ENCODE measurements at regions not wholly inside any gene's neighbourhood (a gene's known extent, or its start where the extent isn't known, plus 50 kb on each side); places are given as distances from the start of the nearest gene placed in this dataset.

DNA sequence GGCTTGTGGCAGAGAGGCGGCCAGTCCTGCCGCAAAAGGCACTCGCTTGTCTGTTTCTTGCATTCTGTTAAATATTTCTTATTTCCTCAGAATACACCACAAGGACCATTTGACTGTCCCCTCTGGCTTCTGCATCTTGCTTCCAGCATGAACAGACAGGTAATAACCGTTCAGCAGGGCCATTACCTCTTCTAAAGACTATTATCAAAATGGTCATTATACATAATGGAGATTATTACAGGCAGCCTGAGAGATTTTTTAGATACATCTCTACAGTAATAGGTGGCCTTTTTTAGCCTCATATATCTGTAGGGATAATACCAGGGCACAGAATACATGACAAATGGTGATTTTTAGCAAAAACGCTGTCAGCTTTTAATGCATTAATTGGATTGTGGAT, 382.0 kb downstream of the PSAT1 start:
- intact Hi-C loops (cut with DNase I) = no loop called here
- Histone ChIP-seq H3K27ac (no peak overlapping the region), H3K9ac (ENCODE audit: low read depth in 2 of 2, low read length in 2 of 2) (no peak overlapping the region), H3K4me1 (no peaks in the 10 kb centered on the region), H3K36me3 (no peaks in the 10 kb centered on the region), H3K27me3 (no peaks in the 10 kb centered on the region), H3K9me3 (no peaks in the 10 kb centered on the region), H3K4me3 (no peak overlapping the region)
- DNase-seq = no peak
- TF ChIP-seq CTCF (IDR thresholded peaks at IDR 0.05) = no peak

DNA sequence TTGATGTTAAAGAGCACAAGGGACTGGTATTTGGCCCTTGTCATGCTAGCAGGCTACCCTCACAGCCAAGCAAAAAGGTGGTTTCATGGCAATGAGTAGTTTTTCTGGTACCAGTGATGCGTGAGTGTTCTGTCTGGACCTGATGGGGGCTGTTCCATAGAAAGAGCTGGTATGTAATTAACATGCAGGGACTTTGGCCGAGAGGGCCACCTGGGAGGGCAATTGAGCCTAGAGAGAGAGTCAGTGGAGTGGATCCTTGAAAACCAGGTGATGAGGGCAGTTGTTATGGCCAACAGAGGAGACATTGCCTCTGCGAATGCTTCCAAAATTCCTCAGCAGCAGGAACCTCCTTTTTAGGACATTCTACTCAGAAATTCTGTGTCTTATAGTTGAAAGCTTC, 383.3 kb downstream of the PSAT1 start:
- no peak overlapping the region for H3K4me3 ChIP-seq
- H3K9me3 ChIP-seq = no peaks in the 10 kb centered on the region
- H3K4me1 ChIP-seq = no peaks in the 10 kb centered on the region
- H3K9ac ChIP-seq (ENCODE audit: low read depth in 2 of 2, low read length in 2 of 2) = no peak overlapping the region
- no peaks in the 10 kb centered on the region for H3K36me3 ChIP-seq
- H3K27me3 ChIP-seq = no peaks in the 10 kb centered on the region
- intact Hi-C loops (cut with DNase I) = no loop called here
- H3K27ac ChIP-seq = no peak overlapping the region
- TF ChIP-seq CTCF (IDR thresholded peaks at IDR 0.05) = no peak
- DNase-seq = no peak

DNA sequence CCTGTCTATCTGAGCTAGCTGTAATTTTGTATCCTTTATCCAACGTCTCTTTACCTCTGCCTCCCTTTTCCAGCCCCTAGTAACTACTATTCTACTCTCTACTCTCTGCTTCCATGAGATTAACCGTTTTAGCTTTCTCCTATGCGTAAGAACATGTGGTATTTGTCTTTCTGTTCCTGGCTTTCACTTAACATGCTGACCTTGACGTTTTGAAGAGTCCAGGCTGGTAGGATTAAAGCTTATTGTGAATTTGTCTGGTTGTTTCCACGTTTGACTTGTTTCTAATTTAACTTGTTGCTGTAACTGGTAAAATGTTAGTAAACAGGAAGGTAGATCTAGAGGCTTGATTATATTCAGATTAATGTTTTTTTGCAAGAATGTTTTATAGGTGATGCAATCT, 385.3 kb downstream of the PSAT1 start:
- TF ChIP-seq CTCF (IDR thresholded peaks at IDR 0.05) = no peak
- Histone ChIP-seq H3K4me1 (no peaks in the 10 kb centered on the region), H3K36me3 (no peaks in the 10 kb centered on the region), H3K9me3 (no peaks in the 10 kb centered on the region), H3K9ac (ENCODE audit: low read depth in 2 of 2, low read length in 2 of 2) (no peak overlapping the region), H3K27ac (no peak overlapping the region), H3K27me3 (no peaks in the 10 kb centered on the region), H3K4me3 (no peak overlapping the region)
- no peak for DNase-seq
- intact Hi-C loops (cut with DNase I) = no loop called here

- DNase-seq = no peak
- intact Hi-C loops (cut with DNase I) = no loop called here
- Histone ChIP-seq H3K9me3 (no peaks in the 10 kb centered on the region), H3K4me3 (no peak overlapping the region), H3K4me1 (no peaks in the 10 kb centered on the region), H3K9ac (ENCODE audit: low read depth in 2 of 2, low read length in 2 of 2) (no peak overlapping the region), H3K36me3 (no peaks in the 10 kb centered on the region), H3K27me3 (no peaks in the 10 kb centered on the region), H3K27ac (no peak overlapping the region)
- TF ChIP-seq CTCF (IDR thresholded peaks at IDR 0.05) = no peak
Observed at GRCh38 chr9:78685471-78685870, 388.5 kb downstream of the PSAT1 start.

DNA sequence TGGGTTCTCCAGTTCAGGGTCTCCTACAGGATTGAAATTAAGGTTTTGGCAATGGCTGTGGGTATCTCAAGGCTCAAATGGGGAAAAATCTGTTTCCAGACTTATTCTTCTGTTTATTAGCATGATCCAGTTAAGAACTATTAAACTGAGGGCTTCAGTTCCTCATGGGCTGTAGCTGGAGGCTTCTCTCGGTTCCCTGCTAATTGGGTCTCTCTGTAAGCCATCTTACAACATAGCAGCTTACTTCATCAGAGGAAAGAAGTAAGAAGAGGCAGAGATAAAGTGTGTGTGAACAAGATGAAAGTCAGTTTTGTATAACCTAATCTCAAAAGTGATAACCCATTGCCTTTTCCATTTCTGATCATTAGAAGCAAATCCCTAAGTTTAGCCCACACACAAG, 391.9 kb downstream of the PSAT1 start:
- Histone ChIP-seq H3K9me3 (no peaks in the 10 kb centered on the region), H3K27ac (no peak overlapping the region), H3K36me3 (no peaks in the 10 kb centered on the region), H3K27me3 (no peaks in the 10 kb centered on the region), H3K9ac (ENCODE audit: low read depth in 2 of 2, low read length in 2 of 2) (no peak overlapping the region), H3K4me1 (no peaks in the 10 kb centered on the region), H3K4me3 (no peak overlapping the region)
- no peak for TF ChIP-seq CTCF (IDR thresholded peaks at IDR 0.05)
- DNase-seq = no peak
- intact Hi-C loops (cut with DNase I) = no loop called here

DNA sequence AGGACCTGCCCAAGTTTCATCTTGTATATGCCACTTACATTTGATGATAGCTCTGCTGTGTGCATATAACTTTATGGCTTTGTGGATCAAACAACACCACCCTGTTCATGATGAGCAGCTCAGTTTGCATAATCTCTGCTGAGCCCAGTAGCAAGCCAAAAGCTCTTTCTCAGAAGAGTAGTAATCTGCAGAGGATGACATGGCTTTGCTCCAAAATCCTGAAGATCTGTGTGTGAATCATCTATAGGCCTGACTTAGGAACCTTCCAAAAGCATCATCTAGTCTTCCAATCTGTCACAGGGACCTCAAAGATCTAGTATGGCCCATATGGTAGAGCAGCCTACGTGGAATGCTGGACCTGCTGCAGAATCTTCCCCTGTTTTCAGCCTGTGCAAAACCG, 394.6 kb downstream of the PSAT1 start:
- intact Hi-C loops (cut with DNase I) = no loop called here
- H3K27me3 ChIP-seq = no peaks in the 10 kb centered on the region
- H3K9me3 ChIP-seq = no peaks in the 10 kb centered on the region
- TF ChIP-seq CTCF (IDR thresholded peaks at IDR 0.05) = no peak
- no peaks in the 10 kb centered on the region for H3K4me1 ChIP-seq
- no peak for DNase-seq
- no peaks in the 10 kb centered on the region for H3K36me3 ChIP-seq
- H3K27ac ChIP-seq = no peak overlapping the region
- H3K9ac ChIP-seq (ENCODE audit: low read depth in 2 of 2, low read length in 2 of 2) = no peak overlapping the region
- no peak overlapping the region for H3K4me3 ChIP-seq

Data from colonic mucosa (tissue), 4 donors.